HepG2 (cell line): ENCODE measurements at regions not wholly inside any gene's neighbourhood (a gene's known extent, or its start where the extent isn't known, plus 50 kb on each side); places are given as distances from the start of the nearest gene placed in this dataset.

ENCODE experiments used
- ZC3H4 ChIP-seq: sonication (generic); formaldehyde crosslinking; IDR thresholded peaks from 2 replicates; pipeline ENCODE4 v1.4.0; 2020; ENCODE audit warnings: missing genetic modification reagents, borderline replicate concordance
- ZNF326 ChIP-seq: sonication (generic); formaldehyde crosslinking; IDR thresholded peaks from 2 replicates; pipeline ENCODE4 v1.4.0; 2020; ENCODE audit warnings: missing genetic modification reagents, borderline replicate concordance
- TF ChIP-seq, protein P1 (sequence below): sonication (generic); formaldehyde crosslinking; IDR thresholded peaks from 2 replicates; pipeline ENCODE4 v1.4.0; 2020; ENCODE audit warnings: mild to moderate bottlenecking, missing genetic modification reagents
- TF ChIP-seq, protein P2 (sequence below): sonication (generic); formaldehyde crosslinking; IDR thresholded peaks from 2 replicates; pipeline ENCODE4 v1.8.0; 2023; ENCODE audit warnings: mild to moderate bottlenecking, missing genetic modification reagents

GRCh38 chr13:73473016-73473415 is 414.2 kb downstream of the KLF5 start (continued):
- TF ChIP-seq, protein P1, sequence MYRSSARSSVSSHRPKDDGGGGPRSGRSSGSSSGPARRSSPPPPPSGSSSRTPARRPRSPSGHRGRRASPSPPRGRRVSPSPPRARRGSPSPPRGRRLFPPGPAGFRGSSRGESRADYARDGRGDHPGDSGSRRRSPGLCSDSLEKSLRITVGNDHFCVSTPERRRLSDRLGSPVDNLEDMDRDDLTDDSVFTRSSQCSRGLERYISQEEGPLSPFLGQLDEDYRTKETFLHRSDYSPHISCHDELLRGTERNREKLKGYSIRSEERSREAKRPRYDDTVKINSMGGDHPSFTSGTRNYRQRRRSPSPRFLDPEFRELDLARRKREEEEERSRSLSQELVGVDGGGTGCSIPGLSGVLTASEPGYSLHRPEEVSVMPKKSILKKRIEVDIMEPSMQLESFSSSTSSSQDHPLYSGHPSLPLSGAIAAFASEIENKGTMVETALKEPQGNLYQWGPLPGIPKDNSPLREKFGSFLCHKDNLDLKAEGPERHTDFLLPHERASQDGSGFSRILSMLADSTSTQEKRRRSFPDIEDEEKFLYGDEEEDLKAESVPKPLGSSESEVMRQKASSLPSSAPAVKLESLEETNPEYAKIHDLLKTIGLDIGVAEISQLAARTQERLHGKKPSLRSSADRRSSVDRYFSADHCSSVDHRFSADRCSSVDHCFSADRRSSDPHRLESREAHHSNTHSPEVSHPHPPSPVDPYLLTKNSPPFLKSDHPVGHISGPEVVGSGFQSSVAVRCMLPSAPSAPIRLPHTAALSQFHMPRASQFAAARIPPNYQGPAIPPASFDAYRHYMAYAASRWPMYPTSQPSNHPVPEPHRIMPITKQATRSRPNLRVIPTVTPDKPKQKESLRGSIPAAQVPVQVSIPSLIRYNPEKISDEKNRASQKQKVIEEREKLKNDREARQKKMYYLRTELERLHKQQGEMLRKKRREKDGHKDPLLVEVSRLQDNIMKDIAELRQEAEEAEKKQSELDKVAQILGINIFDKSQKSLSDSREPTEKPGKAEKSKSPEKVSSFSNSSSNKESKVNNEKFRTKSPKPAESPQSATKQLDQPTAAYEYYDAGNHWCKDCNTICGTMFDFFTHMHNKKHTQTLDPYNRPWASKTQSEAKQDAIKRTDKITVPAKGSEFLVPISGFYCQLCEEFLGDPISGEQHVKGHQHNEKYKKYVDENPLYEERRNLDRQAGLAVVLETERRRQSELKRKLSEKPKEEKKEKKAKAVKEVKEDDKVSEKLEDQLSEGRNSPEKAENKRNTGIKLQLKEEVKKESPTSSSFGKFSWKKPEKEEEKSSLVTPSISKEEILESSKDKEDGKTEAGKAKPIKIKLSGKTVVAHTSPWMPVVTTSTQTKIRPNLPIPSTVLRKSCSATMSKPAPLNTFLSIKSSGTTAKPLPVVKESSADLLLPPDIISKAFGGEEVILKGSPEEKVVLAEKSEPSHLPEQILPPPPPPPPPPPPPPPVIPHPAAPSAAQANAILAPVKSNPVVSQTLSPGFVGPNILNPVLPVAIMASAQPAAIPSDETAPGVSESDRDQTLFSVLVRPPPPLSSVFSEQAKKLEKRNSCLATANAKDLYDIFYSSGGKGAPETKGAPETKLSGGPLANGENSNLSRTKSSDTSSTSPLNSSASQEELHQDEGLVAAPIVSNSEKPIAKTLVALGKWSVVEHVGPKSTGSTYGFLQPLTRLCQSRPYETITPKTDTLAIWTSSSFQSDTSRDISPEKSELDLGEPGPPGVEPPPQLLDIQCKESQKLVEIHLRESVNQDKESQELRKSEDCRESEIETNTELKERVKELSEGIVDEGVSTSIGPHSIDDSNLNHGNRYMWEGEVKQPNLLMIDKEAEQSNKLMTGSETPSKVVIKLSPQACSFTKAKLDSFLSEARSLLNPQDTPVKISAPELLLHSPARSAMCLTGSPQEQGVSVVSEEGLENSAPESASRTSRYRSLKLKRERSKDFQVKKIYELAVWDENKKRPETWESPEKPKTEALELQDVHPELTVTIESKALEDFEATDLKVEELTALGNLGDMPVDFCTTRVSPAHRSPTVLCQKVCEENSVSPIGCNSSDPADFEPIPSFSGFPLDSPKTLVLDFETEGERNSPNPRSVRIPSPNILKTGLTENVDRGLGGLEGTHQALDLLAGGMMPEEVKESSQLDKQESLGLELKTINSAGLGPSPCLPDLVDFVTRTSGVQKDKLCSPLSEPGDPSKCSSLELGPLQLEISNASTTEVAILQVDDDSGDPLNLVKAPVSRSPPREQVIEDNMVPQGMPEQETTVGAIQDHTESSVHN (CRISPR knock-in tag): no peak
- TF ChIP-seq, protein P2, sequence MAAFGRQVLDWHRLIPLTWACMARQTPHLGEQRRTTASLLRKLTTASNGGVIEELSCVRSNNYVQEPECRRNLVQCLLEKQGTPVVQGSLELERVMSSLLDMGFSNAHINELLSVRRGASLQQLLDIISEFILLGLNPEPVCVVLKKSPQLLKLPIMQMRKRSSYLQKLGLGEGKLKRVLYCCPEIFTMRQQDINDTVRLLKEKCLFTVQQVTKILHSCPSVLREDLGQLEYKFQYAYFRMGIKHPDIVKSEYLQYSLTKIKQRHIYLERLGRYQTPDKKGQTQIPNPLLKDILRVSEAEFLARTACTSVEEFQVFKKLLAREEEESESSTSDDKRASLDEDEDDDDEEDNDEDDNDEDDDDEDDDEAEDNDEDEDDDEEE (CRISPR knock-in tag): no peak
- no peak for TF ChIP-seq ZNF326 (CRISPR knock-in tag)
- TF ChIP-seq ZC3H4 (CRISPR knock-in tag): no peak
